Neural cell (in vitro differentiated cells): ENCODE measurements at regions not wholly inside any gene's neighbourhood (a gene's known extent, or its start where the extent isn't known, plus 50 kb on each side); places are given as distances from the start of the nearest gene placed in this dataset.

Experiments
- EP300 ChIP-seq: fragments of 450-650 bp; conservative IDR thresholded peaks from 2 replicates; pipeline ENCODE4 v1.6.1; 2014; ENCODE audit warnings: antibody characterized with exemption, mild to moderate bottlenecking, moderate library complexity; ENCODE audit not compliant: poor library complexity, severe bottlenecking
- EZH2 ChIP-seq: fragments of 200-600, 300-800 bp; shearing (Covaris generic), sonication (generic); IDR thresholded peaks from 2 replicates; pipeline ENCODE4 v1.6.1; 2014; ENCODE audit warnings: antibody characterized with exemption, low read length, borderline replicate concordance, mild to moderate bottlenecking; ENCODE audit not compliant: insufficient read depth, poor library complexity, severe bottlenecking
- POLR2AphosphoS5 ChIP-seq: IDR thresholded peaks from 2 replicates; pipeline ENCODE4 v1.6.1; 2012
- RAD21 ChIP-seq: fragments of 450-650 bp; conservative IDR thresholded peaks from 2 replicates; pipeline ENCODE4 v1.6.1; 2014; ENCODE audit warnings: antibody characterized with exemption, mild to moderate bottlenecking, moderate library complexity
- SMC3 ChIP-seq: fragments of 450-650 bp; conservative IDR thresholded peaks from 2 replicates; pipeline ENCODE4 v1.6.1; 2014; ENCODE audit warnings: antibody characterized with exemption, mild to moderate bottlenecking, moderate library complexity; ENCODE audit not compliant: poor library complexity
- TAF1 ChIP-seq: IDR thresholded peaks from 2 replicates; pipeline ENCODE4 v1.6.1; 2012; ENCODE audit warnings: low read depth
- TF ChIP-seq, protein P1 (sequence below): fragments of 450-650 bp; IDR thresholded peaks from 2 replicates; pipeline ENCODE4 v1.5.1; 2014; ENCODE audit warnings: antibody characterized with exemption, mild to moderate bottlenecking, moderate library complexity; ENCODE audit not compliant: poor library complexity, severe bottlenecking
- TF ChIP-seq, protein P2 (sequence below): IDR thresholded peaks from 2 replicates; pipeline ENCODE4 v1.6.1; 2012; ENCODE audit warnings: borderline replicate concordance

DNA sequence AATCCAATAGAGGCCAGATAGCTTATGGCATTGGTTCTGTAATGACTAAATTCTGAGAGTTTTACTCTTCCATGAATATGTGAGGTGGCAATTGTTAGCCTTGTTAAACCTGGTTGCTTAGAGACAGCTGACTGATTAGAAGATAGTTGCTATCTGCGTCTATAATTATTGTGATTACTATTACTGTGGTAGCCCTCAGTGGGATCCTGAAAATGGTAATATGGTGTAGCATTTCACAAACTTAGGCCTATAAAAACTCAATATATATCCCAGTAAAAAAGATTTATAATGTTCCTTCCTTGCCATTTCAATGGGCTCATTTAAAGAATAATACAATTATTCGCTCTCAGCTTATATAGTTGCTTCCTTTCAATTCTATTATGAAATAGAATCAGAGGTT lies 405.8 kb upstream of the CDH2 start:
- TF ChIP-seq, protein P1, sequence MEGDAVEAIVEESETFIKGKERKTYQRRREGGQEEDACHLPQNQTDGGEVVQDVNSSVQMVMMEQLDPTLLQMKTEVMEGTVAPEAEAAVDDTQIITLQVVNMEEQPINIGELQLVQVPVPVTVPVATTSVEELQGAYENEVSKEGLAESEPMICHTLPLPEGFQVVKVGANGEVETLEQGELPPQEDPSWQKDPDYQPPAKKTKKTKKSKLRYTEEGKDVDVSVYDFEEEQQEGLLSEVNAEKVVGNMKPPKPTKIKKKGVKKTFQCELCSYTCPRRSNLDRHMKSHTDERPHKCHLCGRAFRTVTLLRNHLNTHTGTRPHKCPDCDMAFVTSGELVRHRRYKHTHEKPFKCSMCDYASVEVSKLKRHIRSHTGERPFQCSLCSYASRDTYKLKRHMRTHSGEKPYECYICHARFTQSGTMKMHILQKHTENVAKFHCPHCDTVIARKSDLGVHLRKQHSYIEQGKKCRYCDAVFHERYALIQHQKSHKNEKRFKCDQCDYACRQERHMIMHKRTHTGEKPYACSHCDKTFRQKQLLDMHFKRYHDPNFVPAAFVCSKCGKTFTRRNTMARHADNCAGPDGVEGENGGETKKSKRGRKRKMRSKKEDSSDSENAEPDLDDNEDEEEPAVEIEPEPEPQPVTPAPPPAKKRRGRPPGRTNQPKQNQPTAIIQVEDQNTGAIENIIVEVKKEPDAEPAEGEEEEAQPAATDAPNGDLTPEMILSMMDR: no peak
- TF ChIP-seq EP300 (no peak), EZH2 (no peak), POLR2AphosphoS5 (no peak), TAF1 (no peak), RAD21 (no peak), SMC3 (no peak)
- TF ChIP-seq, protein P2, sequence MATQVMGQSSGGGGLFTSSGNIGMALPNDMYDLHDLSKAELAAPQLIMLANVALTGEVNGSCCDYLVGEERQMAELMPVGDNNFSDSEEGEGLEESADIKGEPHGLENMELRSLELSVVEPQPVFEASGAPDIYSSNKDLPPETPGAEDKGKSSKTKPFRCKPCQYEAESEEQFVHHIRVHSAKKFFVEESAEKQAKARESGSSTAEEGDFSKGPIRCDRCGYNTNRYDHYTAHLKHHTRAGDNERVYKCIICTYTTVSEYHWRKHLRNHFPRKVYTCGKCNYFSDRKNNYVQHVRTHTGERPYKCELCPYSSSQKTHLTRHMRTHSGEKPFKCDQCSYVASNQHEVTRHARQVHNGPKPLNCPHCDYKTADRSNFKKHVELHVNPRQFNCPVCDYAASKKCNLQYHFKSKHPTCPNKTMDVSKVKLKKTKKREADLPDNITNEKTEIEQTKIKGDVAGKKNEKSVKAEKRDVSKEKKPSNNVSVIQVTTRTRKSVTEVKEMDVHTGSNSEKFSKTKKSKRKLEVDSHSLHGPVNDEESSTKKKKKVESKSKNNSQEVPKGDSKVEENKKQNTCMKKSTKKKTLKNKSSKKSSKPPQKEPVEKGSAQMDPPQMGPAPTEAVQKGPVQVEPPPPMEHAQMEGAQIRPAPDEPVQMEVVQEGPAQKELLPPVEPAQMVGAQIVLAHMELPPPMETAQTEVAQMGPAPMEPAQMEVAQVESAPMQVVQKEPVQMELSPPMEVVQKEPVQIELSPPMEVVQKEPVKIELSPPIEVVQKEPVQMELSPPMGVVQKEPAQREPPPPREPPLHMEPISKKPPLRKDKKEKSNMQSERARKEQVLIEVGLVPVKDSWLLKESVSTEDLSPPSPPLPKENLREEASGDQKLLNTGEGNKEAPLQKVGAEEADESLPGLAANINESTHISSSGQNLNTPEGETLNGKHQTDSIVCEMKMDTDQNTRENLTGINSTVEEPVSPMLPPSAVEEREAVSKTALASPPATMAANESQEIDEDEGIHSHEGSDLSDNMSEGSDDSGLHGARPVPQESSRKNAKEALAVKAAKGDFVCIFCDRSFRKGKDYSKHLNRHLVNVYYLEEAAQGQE: no peak
